Natural killer cell treated with Interleukin-12 subunit alpha and Interleukin-12 subunit beta and Interleukin-15 and Interleukin-18, amount 100 ng/mL, for 72 hours (primary cell): ENCODE measurements at regions not wholly inside any gene's neighbourhood (a gene's known extent, or its start where the extent isn't known, plus 50 kb on each side); places are given as distances from the start of the nearest gene placed in this dataset.
A peak's percentile ranks its signal among the peaks of the same experiment; 100 is the strongest.

Source experiments
- ATAC-seq, 2 donors: fragments of 150-1000 bp; cut with Tn5 transposase in 1 of 2; sonication (Bioruptor Pico), chemical (Tn5 transposase) in 1 of 2; 2 replicates each; pipeline ENCODE4 v1.10.0; 2021
- DNase-seq: peaks from one replicate; pipeline ENCODE4 v3.0.0; 2022; ENCODE audit warnings: low spot score
- H3K27ac Mint-ChIP-seq, 2 donors: 1 replicate in 1 of 2; 2 replicates in 1 of 2; pipeline ENCODE4 v1.8.0; 2022; ENCODE audit warnings: mixed read lengths in 2 of 2, mild to moderate bottlenecking in 1 of 2, moderate library complexity in 1 of 2
- H3K27me3 Mint-ChIP-seq, 2 donors: 1 replicate in 1 of 2; 2 replicates in 1 of 2; pipeline ENCODE4 v1.8.0; 2022; ENCODE audit warnings: mixed read lengths in 2 of 2
- H3K36me3 Mint-ChIP-seq: one replicate; pipeline ENCODE4 v1.8.0; 2022; ENCODE audit warnings: mixed read lengths
- H3K4me1 Mint-ChIP-seq, 2 donors: 1 replicate in 1 of 2; 2 replicates in 1 of 2; pipeline ENCODE4 v1.8.0; 2022; ENCODE audit warnings: low read depth in 2 of 2, mixed read lengths in 2 of 2, mild to moderate bottlenecking in 1 of 2
- H3K4me3 Mint-ChIP-seq: one replicate; pipeline ENCODE4 v1.8.0; 2022; ENCODE audit warnings: mixed read lengths
- H3K9me3 Mint-ChIP-seq: 2 replicates; pipeline ENCODE4 v1.8.0; 2022; ENCODE audit warnings: mixed read lengths

DNA sequence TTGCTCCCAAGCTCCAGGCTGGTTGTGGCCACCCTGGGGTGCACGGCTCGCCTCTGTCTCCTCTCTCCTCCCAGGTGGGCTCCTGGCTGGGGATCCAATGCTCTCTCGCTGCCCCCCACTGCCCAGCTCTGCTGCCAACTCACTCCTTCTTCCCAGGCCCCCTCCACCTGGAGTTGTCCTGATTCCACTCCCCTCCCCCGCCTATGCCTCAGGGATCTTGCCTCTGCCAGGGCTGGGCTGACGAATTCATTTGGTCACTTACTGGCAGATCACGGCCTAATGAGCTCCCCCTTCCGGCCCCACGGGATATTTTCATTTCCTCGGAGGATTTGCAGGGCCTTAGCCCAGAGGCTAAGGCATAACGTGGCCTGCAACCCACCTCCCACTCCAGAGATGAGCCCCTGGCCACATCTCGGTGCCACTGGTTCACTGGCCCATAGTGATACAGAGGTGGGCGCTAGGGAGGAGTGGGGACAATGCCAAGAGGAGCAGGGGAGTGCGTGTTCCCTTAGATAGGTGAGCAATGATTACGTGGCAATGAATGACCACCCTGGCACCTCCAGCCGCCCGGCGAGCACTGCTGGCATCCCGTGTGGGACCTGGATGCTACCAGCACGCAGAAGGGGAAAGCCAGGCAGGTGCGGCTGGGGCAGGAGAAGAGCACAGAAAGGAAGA lies 344.6 kb upstream of the SHH start:
- DNase-seq (no peak), ATAC-seq (peak in 1 of 2 donors; percentile 18)
- H3K36me3 Mint-ChIP-seq = no peaks in the 10 kb centered on the region
- H3K27me3 Mint-ChIP-seq = peaks cover under 1 to 4% of the 10 kb centered on the region in 2 donors
- no peaks in the 10 kb centered on the region for H3K4me1 Mint-ChIP-seq
- H3K9me3 Mint-ChIP-seq = no peaks in the 10 kb centered on the region
- H3K4me3 Mint-ChIP-seq = no peak overlapping the region
- no peak overlapping the region for H3K27ac Mint-ChIP-seq

DNA sequence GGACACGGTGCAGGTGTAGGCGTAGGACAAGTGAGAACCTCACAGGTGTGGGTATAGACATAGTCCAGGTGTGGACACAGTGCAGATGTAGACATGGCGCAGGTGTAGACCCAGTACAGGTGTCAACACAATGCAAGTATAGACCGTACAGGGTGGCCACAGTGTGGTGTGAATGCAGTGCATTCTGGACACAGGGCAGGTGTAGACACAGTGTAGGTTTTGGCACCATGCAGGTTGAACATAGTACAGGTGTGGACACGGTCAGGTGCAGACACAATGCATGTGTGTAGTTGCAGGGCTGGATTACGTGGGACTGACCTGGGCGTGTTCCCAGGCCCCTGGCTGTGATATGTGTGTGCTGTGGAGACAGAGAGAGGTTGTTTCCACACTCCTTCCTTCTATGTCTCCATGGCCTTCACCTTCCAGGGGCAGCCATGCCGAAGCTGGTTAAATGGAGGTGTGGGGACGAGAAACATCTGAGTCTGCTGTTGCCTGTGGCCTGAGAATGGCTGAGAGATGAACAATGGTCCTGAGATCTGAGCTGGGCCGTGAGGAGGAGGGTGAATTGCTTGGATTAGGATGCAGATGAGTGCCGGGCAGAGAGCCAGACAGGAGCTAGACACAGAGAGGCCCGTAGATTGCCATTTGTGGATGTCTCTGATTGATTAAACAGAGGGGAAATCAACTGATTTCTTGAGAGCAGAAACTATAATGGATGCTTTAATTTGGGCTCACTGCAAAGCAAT lies 343.9 kb upstream of the SHH start:
- H3K4me1 Mint-ChIP-seq = no peaks in the 10 kb centered on the region
- ATAC-seq (peak; percentile 18 to 59), DNase-seq (no peak)
- H3K27ac Mint-ChIP-seq = no peak overlapping the region
- no peak overlapping the region for H3K4me3 Mint-ChIP-seq
- no peaks in the 10 kb centered on the region for H3K9me3 Mint-ChIP-seq
- no peaks in the 10 kb centered on the region for H3K36me3 Mint-ChIP-seq
- peaks cover 8 to 9% of the 10 kb centered on the region in 2 donors for H3K27me3 Mint-ChIP-seq

DNA sequence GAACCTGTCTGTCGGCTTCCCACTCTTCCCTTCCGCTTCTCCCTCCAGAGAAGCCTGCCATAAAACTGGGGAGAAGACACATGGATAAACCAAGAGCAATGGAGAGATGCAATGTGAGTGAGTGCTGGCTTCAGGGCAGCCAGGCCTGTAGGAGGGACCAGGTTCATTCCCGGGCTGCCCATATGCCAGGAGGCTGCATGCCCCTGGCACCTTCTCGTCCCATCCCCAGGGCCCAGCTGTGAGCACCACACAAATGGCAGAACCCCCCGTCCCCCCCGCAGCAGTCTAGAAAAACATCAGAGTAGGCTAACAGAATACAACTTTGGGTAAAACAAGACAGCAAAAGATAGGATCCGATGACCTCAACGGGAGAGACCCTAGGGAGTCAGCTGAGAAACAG lies 341.3 kb upstream of the SHH start:
- no peaks in the 10 kb centered on the region for H3K4me1 Mint-ChIP-seq
- DNase-seq (no peak), ATAC-seq (no peak)
- H3K4me3 Mint-ChIP-seq = no peak overlapping the region
- H3K27ac Mint-ChIP-seq = no peak overlapping the region
- no peaks in the 10 kb centered on the region for H3K9me3 Mint-ChIP-seq
- no peaks in the 10 kb centered on the region for H3K36me3 Mint-ChIP-seq
- H3K27me3 Mint-ChIP-seq = peaks cover 7 to 11% of the 10 kb centered on the region in 2 donors

DNA sequence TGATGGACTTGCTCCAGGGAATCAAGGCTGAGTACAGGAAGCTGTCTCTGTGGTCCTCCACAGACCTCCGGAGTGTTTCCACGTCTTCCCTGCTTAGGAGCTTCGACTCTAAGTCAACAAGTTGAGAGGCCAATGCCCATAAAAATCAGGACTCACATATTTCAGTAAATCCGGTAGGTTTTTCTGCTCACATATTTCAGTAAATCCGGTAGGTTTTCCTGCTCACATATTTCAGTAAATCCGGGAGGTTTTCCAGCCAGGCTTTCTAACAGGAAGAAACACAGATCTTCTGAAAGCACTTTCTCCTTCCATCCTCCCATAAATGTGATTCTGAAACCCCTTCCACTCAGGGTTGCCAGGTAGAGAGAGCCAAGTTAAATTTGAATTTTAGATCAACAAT lies 340.1 kb upstream of the SHH start:
- no peaks in the 10 kb centered on the region for H3K9me3 Mint-ChIP-seq
- ATAC-seq (no peak), DNase-seq (no peak)
- no peak overlapping the region for H3K27ac Mint-ChIP-seq
- H3K36me3 Mint-ChIP-seq = no peaks in the 10 kb centered on the region
- H3K4me3 Mint-ChIP-seq = no peak overlapping the region
- no peaks in the 10 kb centered on the region for H3K4me1 Mint-ChIP-seq
- peaks cover 7 to 11% of the 10 kb centered on the region in 2 donors for H3K27me3 Mint-ChIP-seq

DNA sequence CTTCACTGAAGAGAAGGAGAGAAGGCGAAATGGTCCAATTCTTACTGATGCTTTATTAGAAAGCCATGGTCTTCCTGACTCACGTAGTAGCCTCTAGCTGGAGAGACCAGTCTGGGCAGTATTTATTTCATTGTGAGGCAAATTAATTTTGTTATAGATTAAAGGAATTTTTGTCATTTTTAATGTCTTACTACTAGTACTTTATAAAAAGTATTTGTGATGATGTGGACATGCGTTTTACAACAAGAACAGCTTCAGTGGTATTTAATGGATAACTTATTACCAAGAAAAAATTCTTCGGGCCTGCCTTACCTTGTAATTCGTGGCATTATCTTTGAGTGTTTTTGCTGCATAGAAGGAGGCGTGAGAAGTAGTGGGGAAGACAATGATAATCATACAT lies 339.4 kb upstream of the SHH start:
- no peaks in the 10 kb centered on the region for H3K4me1 Mint-ChIP-seq
- no peak overlapping the region for H3K4me3 Mint-ChIP-seq

DNA sequence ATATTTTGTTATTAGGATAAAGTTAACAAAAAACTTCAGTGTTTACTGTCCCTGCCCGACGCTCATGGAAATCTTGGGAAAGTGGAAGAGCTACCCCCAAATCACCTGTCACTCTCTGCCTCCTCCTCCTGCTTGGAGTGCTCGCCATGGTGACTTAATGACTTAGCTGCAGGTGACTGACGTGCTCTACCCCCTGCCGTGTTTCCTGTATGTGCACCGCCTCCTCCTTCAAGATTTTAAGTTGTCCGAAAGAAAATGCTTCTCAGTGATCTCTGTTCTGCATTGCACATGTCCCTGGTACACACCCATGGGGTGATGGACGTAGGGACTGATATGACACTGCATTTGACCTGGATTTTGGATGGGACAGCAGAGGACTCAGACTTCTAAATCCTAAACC lies 338.8 kb upstream of the SHH start:
- H3K27me3 Mint-ChIP-seq = peaks cover 7 to 11% of the 10 kb centered on the region in 2 donors
- H3K4me3 Mint-ChIP-seq = no peak overlapping the region
- ATAC-seq (no peak), DNase-seq (no peak)
- H3K36me3 Mint-ChIP-seq = no peaks in the 10 kb centered on the region
- H3K9me3 Mint-ChIP-seq = no peaks in the 10 kb centered on the region
- H3K4me1 Mint-ChIP-seq = no peaks in the 10 kb centered on the region
- no peak overlapping the region for H3K27ac Mint-ChIP-seq

More for the DNA sequence above, 339.4 kb upstream of the SHH start:
- Mint-ChIP-seq H3K27ac (no peak overlapping the region), H3K9me3 (no peaks in the 10 kb centered on the region), H3K36me3 (no peaks in the 10 kb centered on the region), H3K27me3 (peaks cover 7 to 11% of the 10 kb centered on the region in 2 donors)
- DNase-seq (no peak), ATAC-seq (no peak)

DNA sequence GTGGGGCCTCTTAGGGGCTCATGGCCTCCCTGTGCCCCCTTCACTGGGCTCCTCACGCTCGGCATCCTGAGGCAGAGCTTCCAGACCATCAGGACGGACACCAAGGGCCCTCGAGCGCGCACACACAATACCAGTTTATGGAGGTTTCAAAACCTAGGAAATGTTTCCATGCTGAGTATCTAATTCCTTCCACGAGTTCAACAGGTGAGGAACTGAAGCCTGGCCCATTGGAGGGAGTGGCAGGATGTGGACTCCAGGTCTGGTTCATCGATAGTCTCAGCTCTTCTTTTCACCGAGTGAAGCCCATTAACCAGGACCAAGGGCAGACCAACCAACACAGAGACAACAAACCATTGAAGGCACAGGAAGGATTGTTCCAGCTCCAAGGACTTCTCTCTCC lies 336.7 kb upstream of the SHH start:
- no peaks in the 10 kb centered on the region for H3K9me3 Mint-ChIP-seq
- H3K36me3 Mint-ChIP-seq = no peaks in the 10 kb centered on the region
- peaks cover 7 to 11% of the 10 kb centered on the region in 2 donors for H3K27me3 Mint-ChIP-seq
- DNase-seq (no peak), ATAC-seq (no peak)
- H3K4me3 Mint-ChIP-seq = no peak overlapping the region
- no peaks in the 10 kb centered on the region for H3K4me1 Mint-ChIP-seq
- no peak overlapping the region for H3K27ac Mint-ChIP-seq

DNA sequence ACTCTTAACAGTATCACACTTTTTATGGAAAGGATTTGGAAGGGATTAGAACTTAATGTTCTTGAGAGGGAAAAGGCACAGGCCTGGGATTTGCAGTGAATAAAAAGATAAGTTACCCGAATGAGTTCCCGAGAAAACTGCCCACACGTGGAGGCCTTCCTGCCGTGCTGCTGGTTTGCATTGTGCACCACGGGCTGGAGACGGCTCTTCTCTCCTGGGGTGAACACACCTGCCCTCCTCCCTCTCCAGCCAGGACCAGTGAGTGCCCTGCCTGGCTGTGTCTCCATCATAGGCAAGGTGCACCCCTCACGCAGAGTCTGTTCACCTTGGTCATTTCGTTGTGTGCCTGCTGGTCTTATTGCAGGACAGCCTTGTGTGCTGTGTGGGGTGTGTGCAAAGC lies 336.3 kb upstream of the SHH start:
- Mint-ChIP-seq H3K9me3 (no peaks in the 10 kb centered on the region), H3K4me3 (no peak overlapping the region), H3K4me1 (no peaks in the 10 kb centered on the region), H3K27ac (no peak overlapping the region), H3K27me3 (peaks cover 7 to 11% of the 10 kb centered on the region in 2 donors), H3K36me3 (no peaks in the 10 kb centered on the region)
- ATAC-seq (no peak), DNase-seq (no peak)

DNA sequence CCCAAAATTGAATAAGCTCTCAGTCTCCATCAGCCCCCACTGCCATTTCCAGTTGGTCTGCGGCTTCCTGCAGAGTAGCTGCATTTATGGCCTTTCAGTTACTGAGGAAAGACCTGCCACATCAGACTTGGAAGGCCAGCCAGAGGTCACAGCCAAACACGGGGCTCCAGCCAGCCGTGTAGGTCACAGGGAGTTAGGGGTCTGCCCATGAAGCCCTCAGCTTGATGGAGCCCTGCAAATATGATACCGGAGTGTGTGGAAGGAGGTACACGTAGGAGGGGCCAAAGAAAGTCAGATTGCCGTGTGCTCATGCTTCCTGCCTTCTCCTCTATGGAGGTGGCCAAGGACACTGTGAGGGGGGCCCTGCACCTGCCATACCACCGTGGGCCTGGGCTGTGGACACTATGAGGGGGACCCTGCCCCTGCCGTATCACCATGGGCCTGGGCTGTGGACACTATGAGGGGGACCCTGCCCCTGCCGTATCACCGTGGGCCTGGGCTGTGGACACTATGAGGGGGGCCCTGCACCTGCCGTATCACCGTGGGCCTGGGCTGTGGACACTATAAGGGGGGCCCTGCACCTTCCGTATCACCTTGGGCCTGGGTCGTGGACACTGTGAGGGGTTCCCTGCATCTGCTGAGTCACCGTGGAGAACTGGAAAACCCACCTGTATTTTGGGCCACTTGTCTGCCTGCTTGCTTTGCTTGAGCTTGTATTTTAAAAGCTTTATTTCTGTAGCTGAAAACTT lies 335.7 kb upstream of the SHH start:
- Mint-ChIP-seq H3K27me3 (peaks cover 7 to 11% of the 10 kb centered on the region in 2 donors), H3K9me3 (no peaks in the 10 kb centered on the region), H3K36me3 (no peaks in the 10 kb centered on the region), H3K4me1 (no peaks in the 10 kb centered on the region), H3K4me3 (no peak overlapping the region), H3K27ac (no peak overlapping the region)
- no peak for ATAC-seq
- DNase-seq = no peak

DNA sequence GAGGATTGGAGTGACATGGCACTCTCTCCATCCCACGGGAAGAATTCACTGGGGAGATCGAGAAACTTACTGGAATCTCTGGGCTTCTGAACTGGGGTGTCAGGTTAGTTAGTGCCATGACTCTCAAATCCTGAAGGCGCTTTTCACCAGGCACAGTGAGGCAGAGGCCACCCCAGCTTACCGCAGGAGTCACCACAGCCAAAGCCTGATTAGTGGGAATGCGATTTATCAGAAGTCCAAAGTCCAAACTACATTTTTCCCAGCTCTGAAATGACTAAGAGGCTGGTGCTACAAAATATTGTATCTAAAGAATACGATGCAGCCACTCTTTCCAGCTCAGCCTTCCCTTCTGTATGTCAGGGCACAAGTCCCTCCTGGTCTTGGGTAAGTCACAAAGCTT lies 334.8 kb upstream of the SHH start:
- Mint-ChIP-seq H3K9me3 (no peaks in the 10 kb centered on the region), H3K27me3 (peaks cover 7 to 11% of the 10 kb centered on the region in 2 donors), H3K27ac (no peak overlapping the region), H3K36me3 (no peaks in the 10 kb centered on the region), H3K4me3 (no peak overlapping the region), H3K4me1 (no peaks in the 10 kb centered on the region)
- ATAC-seq (no peak), DNase-seq (no peak)

DNA sequence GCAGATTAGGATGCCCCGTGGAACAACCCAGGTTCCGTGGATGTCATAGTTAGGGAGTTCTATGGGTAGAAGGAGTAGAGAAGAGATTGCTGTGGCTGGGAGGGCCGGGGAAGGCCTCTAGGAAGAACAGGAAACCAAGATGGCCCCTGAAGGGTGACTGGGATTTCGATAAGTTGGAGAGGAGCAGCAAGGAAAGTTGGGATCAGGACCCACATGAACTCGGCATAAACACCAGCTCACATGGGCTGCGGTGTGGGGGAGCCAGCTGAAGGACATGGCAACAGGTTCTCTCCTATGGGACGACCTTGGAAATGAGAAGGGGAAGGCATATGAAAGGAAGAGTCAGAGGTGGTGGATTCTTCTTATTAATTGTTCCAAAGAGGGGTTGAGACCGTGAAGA lies 333.7 kb upstream of the SHH start:
- H3K27ac Mint-ChIP-seq = no peak overlapping the region

DNA sequence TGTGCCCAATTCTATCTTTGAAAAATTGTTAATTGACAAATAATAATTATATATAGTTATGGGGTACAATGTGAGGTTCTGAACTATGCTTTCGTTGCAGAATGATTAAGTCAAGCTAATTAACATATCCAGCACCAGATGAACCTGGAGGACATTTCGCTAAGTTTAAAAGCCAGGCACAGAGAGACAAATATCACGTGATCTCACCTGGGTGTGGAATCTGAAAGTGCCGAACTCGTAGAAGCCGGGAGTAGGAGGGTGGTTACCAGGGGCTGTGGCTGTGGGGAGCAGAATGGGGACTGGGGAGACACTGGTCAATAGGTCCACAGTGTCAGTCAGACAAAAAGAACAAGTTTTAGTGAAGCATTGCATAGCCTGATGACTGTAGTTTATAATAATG lies 332.9 kb upstream of the SHH start:
- Mint-ChIP-seq H3K4me3 (no peak overlapping the region), H3K9me3 (no peaks in the 10 kb centered on the region), H3K27ac (no peak overlapping the region), H3K4me1 (no peaks in the 10 kb centered on the region), H3K36me3 (no peaks in the 10 kb centered on the region), H3K27me3 (peaks cover 3% of the 10 kb centered on the region in 2 donors)
- ATAC-seq (no peak), DNase-seq (no peak)

More for the DNA sequence above, 333.7 kb upstream of the SHH start:
- Mint-ChIP-seq H3K27me3 (peaks cover 0 to 1% of the 10 kb centered on the region in 2 donors), H3K4me3 (no peak overlapping the region), H3K36me3 (no peaks in the 10 kb centered on the region), H3K9me3 (no peaks in the 10 kb centered on the region), H3K4me1 (no peaks in the 10 kb centered on the region)
- DNase-seq = no peak
- no peak for ATAC-seq

DNA sequence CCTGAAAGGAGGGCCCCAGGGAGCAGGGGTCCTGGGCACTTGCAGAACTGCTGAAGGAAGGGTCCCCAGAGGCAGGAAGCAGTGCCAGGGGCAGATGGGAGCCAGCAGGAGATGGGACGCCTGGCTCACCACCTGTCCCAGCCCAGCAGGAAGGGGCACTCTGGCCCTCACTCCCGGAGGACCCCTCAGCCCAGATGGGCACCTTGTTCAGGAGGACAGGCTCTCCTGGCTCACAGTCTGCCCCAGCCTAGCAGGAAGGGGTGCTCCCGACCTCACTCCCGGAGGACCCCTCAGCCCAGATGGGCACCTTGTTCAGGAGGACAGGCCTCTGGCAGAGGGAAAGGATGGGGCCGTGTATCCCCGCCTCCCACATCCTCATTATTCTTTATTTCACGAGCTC lies 331.4 kb upstream of the SHH start:
- ATAC-seq (no peak), DNase-seq (no peak)
- no peaks in the 10 kb centered on the region for H3K36me3 Mint-ChIP-seq
- peaks cover 7 to 9% of the 10 kb centered on the region in 2 donors for H3K27me3 Mint-ChIP-seq
- H3K4me1 Mint-ChIP-seq = no peaks in the 10 kb centered on the region
- no peaks in the 10 kb centered on the region for H3K9me3 Mint-ChIP-seq
- H3K27ac Mint-ChIP-seq = no peak overlapping the region
- no peak overlapping the region for H3K4me3 Mint-ChIP-seq

DNA sequence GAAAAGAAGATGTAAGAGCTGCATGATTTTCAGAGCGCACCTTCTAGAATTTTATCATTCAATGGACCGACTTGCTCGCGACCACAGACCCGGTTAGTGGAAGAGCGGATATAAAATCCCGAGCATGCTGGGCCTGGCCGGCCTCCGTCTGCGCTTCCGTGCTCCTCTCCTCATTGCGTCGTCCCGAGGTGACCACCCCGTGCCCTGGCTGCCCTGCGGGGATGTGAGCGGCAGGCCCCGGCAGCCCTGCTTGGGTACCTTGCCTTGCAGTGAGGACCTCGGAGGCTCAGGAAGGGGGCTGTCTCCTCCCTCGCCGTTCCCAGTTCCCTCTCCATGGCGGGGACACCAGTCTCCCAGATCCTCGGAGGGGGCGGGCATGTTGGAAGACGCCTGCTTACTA lies 330.9 kb upstream of the SHH start:
- Mint-ChIP-seq H3K4me1 (no peaks in the 10 kb centered on the region), H3K27me3 (peaks cover 7 to 9% of the 10 kb centered on the region in 2 donors), H3K9me3 (no peaks in the 10 kb centered on the region), H3K27ac (no peak overlapping the region), H3K36me3 (no peaks in the 10 kb centered on the region), H3K4me3 (no peak overlapping the region)
- DNase-seq (no peak), ATAC-seq (no peak)
